GM12878 (cell line): ENCODE measurements at regions not wholly inside any gene's neighbourhood (a gene's known extent, or its start where the extent isn't known, plus 50 kb on each side); places are given as distances from the start of the nearest gene placed in this dataset.

ENCODE experiments used
- ATAC-seq: fragments of 200-7000 bp; cut with Tn5 transposase; 3 replicates; pipeline ENCODE4 v1.9.1; 2020; ENCODE audit warnings: mild to moderate bottlenecking, moderate library complexity
- BruUV-seq: library from RNA; stranded (reverse); fragments of 400-500 nt; replicated peaks from 2 replicates; lab custom pipeline; 2021; lab: Mats Ljungman, UMichigan
- CTCF ChIA-PET: fragments of 300-600 bp; sonication (Branson Sonifier 250); formaldehyde crosslinking; extraction: SDS; loops from one replicate; lab custom pipeline; 2021; ENCODE audit warnings: inconsistent platforms; lab: Yijun Ruan, JAX
- POLR2A ChIA-PET: fragments of 350-600 bp; formaldehyde crosslinking; extraction: SDS; loops from one replicate; lab custom pipeline; 2021; ENCODE audit warnings: inconsistent platforms; lab: Charles Lee
- RAD21 ChIA-PET: fragments of 300-600 bp; sonication (Branson Sonifier 250); formaldehyde crosslinking; loops from one replicate; lab custom pipeline; 2023; ENCODE audit warnings: antibody characterized with exemption; ENCODE audit not compliant: unreplicated experiment; lab: Charles Lee
- SMC1A ChIA-PET: fragments of 300-600 bp; sonication (Branson Sonifier 250); formaldehyde crosslinking; loops from one replicate; lab custom pipeline; 2023; ENCODE audit not compliant: unreplicated experiment, uncharacterized antibody; lab: Charles Lee
- DNase-seq: peaks from one replicate; pipeline ENCODE4 v3.0.0-alpha.2; 2011; ENCODE audit warnings: low read depth, low spot score
- FAIRE-seq: peaks from 3 replicates; lab custom pipeline; 2011; peaks lifted over from hg19 to GRCh38; lab: Jason Lieb, UNC
- H2AFZ ChIP-seq: 2 replicates; pipeline ENCODE4 v1.6.0; 2011; ENCODE audit warnings: low read depth, low read length, control low read depth; ENCODE audit not compliant: control insufficient read depth
- H3K27ac ChIP-seq: 2 replicates; pipeline ENCODE4 v1.5.1; 2011; ENCODE audit warnings: control low read depth; ENCODE audit not compliant: control insufficient read depth, insufficient read depth
- H3K27me3 ChIP-seq, 2 experiments: replicated peaks in 1 of 2; 2 replicates each; pipeline versions ENCODE4 v1.6.0 to v1.6.1; 2011; ENCODE audit warnings: low read length in 1 of 2; ENCODE audit not compliant: control insufficient read depth in 2 of 2, insufficient read depth in 2 of 2
- H3K36me3 ChIP-seq, 2 experiments: 2 replicates each; pipeline ENCODE4 v1.5.1; 2011; ENCODE audit warnings: low read length in 1 of 2; ENCODE audit not compliant: control insufficient read depth in 2 of 2, insufficient read depth in 2 of 2
- H3K4me1 ChIP-seq: 2 replicates; pipeline ENCODE4 v1.6.1; 2011; ENCODE audit warnings: mild to moderate bottlenecking, low read length, moderate library complexity, mixed read lengths; ENCODE audit not compliant: control insufficient read depth, insufficient read depth
- H3K4me2 ChIP-seq: 2 replicates; pipeline ENCODE4 v1.6.0; 2011; ENCODE audit warnings: control low read depth; ENCODE audit not compliant: control insufficient read depth, insufficient read depth
- H3K4me3 ChIP-seq: fragments of 200-600 bp; sonication (generic); 2 replicates; pipeline ENCODE4 v1.5.1; 2016
- H3K79me2 ChIP-seq: 2 replicates; pipeline ENCODE4 v1.6.0; 2011; ENCODE audit warnings: low read length; ENCODE audit not compliant: control insufficient read depth, insufficient read depth
- H3K9ac ChIP-seq: 2 replicates; pipeline ENCODE4 v1.8.0; 2011; ENCODE audit warnings: low read length, control low read depth, mixed read lengths; ENCODE audit not compliant: control insufficient read depth, insufficient read depth
- H3K9me3 ChIP-seq: replicated peaks from 3 replicates; pipeline ENCODE4 v1.5.1; 2011; ENCODE audit warnings: mild to moderate bottlenecking, low read length; ENCODE audit not compliant: control insufficient read depth, insufficient read depth
- H4K20me1 ChIP-seq: 2 replicates; pipeline ENCODE4 v1.6.0; 2011; ENCODE audit not compliant: control insufficient read depth, insufficient read depth
- BCL11A ChIP-seq: IDR thresholded peaks from 2 replicates; pipeline ENCODE4 v1.6.1; 2011; ENCODE audit warnings: low read depth, low read length
- E2F8 ChIP-seq: fragments of 450-650 bp; IDR thresholded peaks from 2 replicates; pipeline ENCODE4 v1.6.1; 2018; ENCODE audit warnings: mild to moderate bottlenecking, low read depth, moderate library complexity; ENCODE audit not compliant: partially characterized antibody
- MTA2 ChIP-seq: fragments of 450-650 bp; IDR thresholded peaks from 2 replicates; pipeline ENCODE4 v1.6.1; 2016; ENCODE audit warnings: low read depth, mild to moderate bottlenecking, moderate library complexity
- NR2F1 ChIP-seq: fragments of 450-650 bp; conservative IDR thresholded peaks from 2 replicates; pipeline ENCODE4 v1.6.1; 2017; ENCODE audit warnings: mild to moderate bottlenecking
- POU2F2 ChIP-seq: IDR thresholded peaks from 3 replicates; pipeline ENCODE4 v1.6.1; 2011; ENCODE audit warnings: low read depth, mild to moderate bottlenecking, low read length, borderline replicate concordance
- SPI1 ChIP-seq: IDR thresholded peaks from 2 replicates; pipeline ENCODE4 v1.6.1; 2011; ENCODE audit warnings: low read depth, mild to moderate bottlenecking, low read length, moderate library complexity, borderline replicate concordance; ENCODE audit not compliant: insufficient read depth
- SRF ChIP-seq, 2 experiments: IDR thresholded peaks; 2 replicates each; pipeline ENCODE4 v1.6.1; 2011; ENCODE audit warnings: low read depth in 2 of 2, low read length in 2 of 2, mild to moderate bottlenecking in 1 of 2, moderate library complexity in 1 of 2
- TCF7 ChIP-seq: IDR thresholded peaks from 2 replicates; pipeline ENCODE4 v1.6.1; 2014; ENCODE audit warnings: antibody characterized with exemption, borderline replicate concordance
- ZNF207 ChIP-seq: fragments of 450-650 bp; IDR thresholded peaks from 2 replicates; pipeline ENCODE4 v1.6.1; 2014; ENCODE audit warnings: antibody characterized with exemption, mild to moderate bottlenecking, borderline replicate concordance
- in situ Hi-C: fragments of 300-500 bp; cut with MboI; formaldehyde crosslinking; loops from 9 replicates; pipeline ENCODE4 v1.14.3; 2018; ENCODE audit warnings: mixed read lengths
- intact Hi-C: fragments of 100-400 bp; cut with micrococcal nuclease; formaldehyde crosslinking; loops from one replicate; pipeline ENCODE4 v1.14.2; 2022; ENCODE audit not compliant: unreplicated experiment

- FAIRE-seq (no peak), ATAC-seq (no peak), DNase-seq (no peak)
- ChIA-PET CTCF (interaction anchor here (0.6 kb wide), 1 partner anchor 47 kb away, joined by 7 read pairs; no protein-coding TSS in a partner anchor), RAD21 (no interaction called here), SMC1A (interaction anchor here (0.7 kb wide), 1 partner anchor 283 kb away, joined by 3 read pairs; no protein-coding TSS in a partner anchor), POLR2A (no interaction called here)
- no peak overlapping the region for H2AFZ ChIP-seq
- H3K36me3 ChIP-seq = no peaks in the 10 kb centered on the region
- TF ChIP-seq BCL11A = no peak
- TF ChIP-seq E2F8 = no peak
- no peak for TF ChIP-seq POU2F2
- TF ChIP-seq SRF (IDR thresholded peaks at IDR 0.05; ENCODE audit: low read depth in 2 of 2, low read length in 2 of 2) = no peak
- no peak for TF ChIP-seq TCF7
- TF ChIP-seq MTA2 = no peak
- no peak for TF ChIP-seq NR2F1
- no peak for TF ChIP-seq SPI1
- no peak for TF ChIP-seq ZNF207
- no peak overlapping the region for H3K9ac ChIP-seq
- no TSS peak for BruUV-seq
- no peak overlapping the region for H3K4me2 ChIP-seq
- H3K27me3 ChIP-seq = no peaks in the 10 kb centered on the region
- no peaks in the 10 kb centered on the region for H4K20me1 ChIP-seq
- H3K4me1 ChIP-seq = no peaks in the 10 kb centered on the region
- H3K27ac ChIP-seq = no peak overlapping the region
- in situ Hi-C loops = loop anchor here (5.0 to 10.0 kb wide), 2 partner anchors 269 to 406 kb away; no protein-coding TSS in a partner anchor
- no peaks in the 10 kb centered on the region for H3K9me3 ChIP-seq
- intact Hi-C loops = no loop called here
- no peaks in the 10 kb centered on the region for H3K79me2 ChIP-seq
- H3K4me3 ChIP-seq = no peak overlapping the region
These were observed 134.5 kb downstream of the PRDM13 start for GRCh38 chr6:99741092-99741491.
